ENCODE measurements at regions not wholly inside any gene's neighbourhood (a gene's known extent, or its start where the extent isn't known, plus 50 kb on each side); places are given as distances from the start of the nearest gene placed in this dataset.

DNA sequence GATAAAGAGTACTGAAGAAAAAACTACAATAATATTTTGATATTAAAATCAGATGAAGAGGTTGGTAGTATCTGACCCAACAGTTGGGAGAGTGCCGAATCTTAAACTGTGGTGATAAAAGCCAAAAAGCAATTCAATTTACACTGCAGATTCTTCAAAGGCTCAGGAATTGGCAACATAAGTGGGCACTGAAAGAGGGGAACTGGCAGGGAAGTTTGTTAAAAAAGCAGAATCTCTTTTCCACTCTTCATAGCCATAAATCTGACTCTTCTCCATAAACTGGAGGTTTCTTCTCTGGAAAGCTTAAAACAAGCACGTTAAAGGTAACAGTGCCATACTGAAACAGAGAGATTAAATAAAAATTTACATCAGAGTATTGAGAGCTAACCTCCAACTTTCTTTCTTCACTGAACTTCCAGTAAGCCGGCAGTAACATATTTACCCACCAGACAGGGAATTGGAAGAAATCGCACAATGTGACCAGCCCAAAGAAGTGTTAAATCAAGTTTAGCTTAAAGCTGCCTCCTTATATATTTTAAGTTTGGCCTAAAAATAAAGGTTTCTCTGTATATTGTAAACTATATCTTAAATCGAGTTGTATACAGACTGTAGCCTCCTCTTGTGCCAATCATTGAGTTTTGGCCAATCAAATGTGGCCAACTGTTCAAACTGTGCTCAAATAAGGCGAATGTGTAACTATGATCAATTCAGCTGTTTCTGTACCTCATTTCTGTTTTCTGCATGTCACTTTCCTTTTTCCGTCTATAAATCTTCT, 358.3 kb downstream of the NXPE2 start:
- Histone ChIP-seq H3K4me3 (ENCODE audit: low read depth in 2 of 2, low read length in 2 of 2) (no peak overlapping the region), H3K27ac (ENCODE audit: low read length) (no peak overlapping the region), H3K9me3 (ENCODE audit: control insufficient read depth, insufficient read depth, low read depth, low read length) (no peaks in the 10 kb centered on the region), H3K36me3 (ENCODE audit: control insufficient read depth, insufficient read depth, low read length) (no peaks in the 10 kb centered on the region), H3K4me1 (ENCODE audit: control insufficient read depth, insufficient read depth, low read length) (no peaks in the 10 kb centered on the region), H3K27me3 (ENCODE audit: control insufficient read depth, insufficient read depth, low read length) (no peaks in the 10 kb centered on the region)
- intact Hi-C loops (cut with micrococcal nuclease; ENCODE audit: unreplicated experiment) (no loop called here), in situ Hi-C loops (cut with HindIII; ENCODE audit: low pct_unique_long_range_greater_than_20kb, low sequenced_read_pairs) (no loop called here)
- BruUV-seq (replicated peaks) = no TSS peak
- TF ChIP-seq POLR2AphosphoS5 (IDR thresholded peaks at IDR 0.05; ENCODE audit: low read depth, low read length) = no peak
- no peak for TF ChIP-seq TCF7L2 (IDR thresholded peaks at IDR 0.05; ENCODE audit: low read depth, low read length)
- TF ChIP-seq, protein P1, sequence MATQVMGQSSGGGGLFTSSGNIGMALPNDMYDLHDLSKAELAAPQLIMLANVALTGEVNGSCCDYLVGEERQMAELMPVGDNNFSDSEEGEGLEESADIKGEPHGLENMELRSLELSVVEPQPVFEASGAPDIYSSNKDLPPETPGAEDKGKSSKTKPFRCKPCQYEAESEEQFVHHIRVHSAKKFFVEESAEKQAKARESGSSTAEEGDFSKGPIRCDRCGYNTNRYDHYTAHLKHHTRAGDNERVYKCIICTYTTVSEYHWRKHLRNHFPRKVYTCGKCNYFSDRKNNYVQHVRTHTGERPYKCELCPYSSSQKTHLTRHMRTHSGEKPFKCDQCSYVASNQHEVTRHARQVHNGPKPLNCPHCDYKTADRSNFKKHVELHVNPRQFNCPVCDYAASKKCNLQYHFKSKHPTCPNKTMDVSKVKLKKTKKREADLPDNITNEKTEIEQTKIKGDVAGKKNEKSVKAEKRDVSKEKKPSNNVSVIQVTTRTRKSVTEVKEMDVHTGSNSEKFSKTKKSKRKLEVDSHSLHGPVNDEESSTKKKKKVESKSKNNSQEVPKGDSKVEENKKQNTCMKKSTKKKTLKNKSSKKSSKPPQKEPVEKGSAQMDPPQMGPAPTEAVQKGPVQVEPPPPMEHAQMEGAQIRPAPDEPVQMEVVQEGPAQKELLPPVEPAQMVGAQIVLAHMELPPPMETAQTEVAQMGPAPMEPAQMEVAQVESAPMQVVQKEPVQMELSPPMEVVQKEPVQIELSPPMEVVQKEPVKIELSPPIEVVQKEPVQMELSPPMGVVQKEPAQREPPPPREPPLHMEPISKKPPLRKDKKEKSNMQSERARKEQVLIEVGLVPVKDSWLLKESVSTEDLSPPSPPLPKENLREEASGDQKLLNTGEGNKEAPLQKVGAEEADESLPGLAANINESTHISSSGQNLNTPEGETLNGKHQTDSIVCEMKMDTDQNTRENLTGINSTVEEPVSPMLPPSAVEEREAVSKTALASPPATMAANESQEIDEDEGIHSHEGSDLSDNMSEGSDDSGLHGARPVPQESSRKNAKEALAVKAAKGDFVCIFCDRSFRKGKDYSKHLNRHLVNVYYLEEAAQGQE (IDR thresholded peaks at IDR 0.05; ENCODE audit: insufficient read depth in 1 of 2, low read depth in 2 of 2, low read length in 1 of 2) = no peak
- TF ChIP-seq SIN3A (IDR thresholded peaks at IDR 0.05; ENCODE audit: borderline replicate concordance, insufficient read depth, low read depth, low read length) = no peak
- TF ChIP-seq, protein P2, sequence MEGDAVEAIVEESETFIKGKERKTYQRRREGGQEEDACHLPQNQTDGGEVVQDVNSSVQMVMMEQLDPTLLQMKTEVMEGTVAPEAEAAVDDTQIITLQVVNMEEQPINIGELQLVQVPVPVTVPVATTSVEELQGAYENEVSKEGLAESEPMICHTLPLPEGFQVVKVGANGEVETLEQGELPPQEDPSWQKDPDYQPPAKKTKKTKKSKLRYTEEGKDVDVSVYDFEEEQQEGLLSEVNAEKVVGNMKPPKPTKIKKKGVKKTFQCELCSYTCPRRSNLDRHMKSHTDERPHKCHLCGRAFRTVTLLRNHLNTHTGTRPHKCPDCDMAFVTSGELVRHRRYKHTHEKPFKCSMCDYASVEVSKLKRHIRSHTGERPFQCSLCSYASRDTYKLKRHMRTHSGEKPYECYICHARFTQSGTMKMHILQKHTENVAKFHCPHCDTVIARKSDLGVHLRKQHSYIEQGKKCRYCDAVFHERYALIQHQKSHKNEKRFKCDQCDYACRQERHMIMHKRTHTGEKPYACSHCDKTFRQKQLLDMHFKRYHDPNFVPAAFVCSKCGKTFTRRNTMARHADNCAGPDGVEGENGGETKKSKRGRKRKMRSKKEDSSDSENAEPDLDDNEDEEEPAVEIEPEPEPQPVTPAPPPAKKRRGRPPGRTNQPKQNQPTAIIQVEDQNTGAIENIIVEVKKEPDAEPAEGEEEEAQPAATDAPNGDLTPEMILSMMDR (IDR thresholded peaks at IDR 0.05) = no peak
- CTCF ChIA-PET = no interaction called here
- DNase-seq (ENCODE audit: low read depth, low spot score) = no peak
- ATAC-seq = no peak
- POLR2A ChIA-PET = no interaction called here

DNA sequence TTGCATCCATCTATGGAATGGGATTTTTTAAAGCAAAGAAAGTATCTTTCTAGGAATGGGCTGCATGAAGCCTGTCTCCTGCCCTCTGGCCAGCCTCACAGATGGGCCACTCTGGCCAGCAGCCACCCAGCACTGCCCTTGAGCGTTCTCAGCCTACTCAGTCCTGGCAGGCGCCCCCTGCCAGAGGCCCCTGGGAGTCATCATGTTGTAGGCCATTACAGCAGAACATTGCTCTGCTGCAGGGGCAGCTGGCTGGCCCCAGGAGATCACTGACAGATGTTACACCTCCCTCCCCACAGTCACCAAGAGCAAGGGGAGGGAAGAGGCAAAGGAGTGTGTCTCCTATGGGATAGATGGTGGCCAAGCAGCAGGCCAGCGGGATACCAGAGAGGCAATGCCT, 363.7 kb downstream of the NXPE2 start:
- CTCF ChIA-PET = no interaction called here

More for the DNA sequence above, 363.7 kb downstream of the NXPE2 start:
- no TSS peak for BruUV-seq (replicated peaks)
- Histone ChIP-seq H3K36me3 (ENCODE audit: control insufficient read depth, insufficient read depth, low read length) (no peaks in the 10 kb centered on the region), H3K27ac (ENCODE audit: low read length) (no peak overlapping the region), H3K4me1 (ENCODE audit: control insufficient read depth, insufficient read depth, low read length) (no peaks in the 10 kb centered on the region), H3K4me3 (ENCODE audit: low read depth in 2 of 2, low read length in 2 of 2) (no peak overlapping the region), H3K27me3 (ENCODE audit: control insufficient read depth, insufficient read depth, low read length) (no peaks in the 10 kb centered on the region), H3K9me3 (ENCODE audit: control insufficient read depth, insufficient read depth, low read depth, low read length) (no peaks in the 10 kb centered on the region)
- TF ChIP-seq, protein P2 (IDR thresholded peaks at IDR 0.05) = no peak
- TF ChIP-seq POLR2AphosphoS5 (IDR thresholded peaks at IDR 0.05; ENCODE audit: low read depth, low read length) (no peak), SIN3A (IDR thresholded peaks at IDR 0.05; ENCODE audit: borderline replicate concordance, insufficient read depth, low read depth, low read length) (no peak), TCF7L2 (IDR thresholded peaks at IDR 0.05; ENCODE audit: low read depth, low read length) (no peak)
- TF ChIP-seq, protein P1 (IDR thresholded peaks at IDR 0.05; ENCODE audit: insufficient read depth in 1 of 2, low read depth in 2 of 2, low read length in 1 of 2) = no peak
- ATAC-seq = no peak
- POLR2A ChIA-PET = no interaction called here
- DNase-seq (ENCODE audit: low read depth, low spot score) = no peak
- intact Hi-C loops (cut with micrococcal nuclease; ENCODE audit: unreplicated experiment) = no loop called here
- in situ Hi-C loops (cut with HindIII; ENCODE audit: low pct_unique_long_range_greater_than_20kb, low sequenced_read_pairs) = no loop called here

Data from Panc1 (cell line).